DMS53 treated with DMSO at 0.1 percent for 48 hours (cell line): ENCODE measurements at regions not wholly inside any gene's neighbourhood (a gene's known extent, or its start where the extent isn't known, plus 50 kb on each side); places are given as distances from the start of the nearest gene placed in this dataset.
A peak's percentile ranks its signal among the peaks of the same experiment; 100 is the strongest.

ENCODE experiments used
- DNase-seq: peaks from one replicate; lab custom pipeline; 2025; ENCODE audit not compliant: unreplicated experiment; lab: John Stamatoyannopoulos, UW

GRCh38 chr2:172323256-172323655 is 104.1 kb upstream of the ITGA6 start:
- no peak for DNase-seq

DNA sequence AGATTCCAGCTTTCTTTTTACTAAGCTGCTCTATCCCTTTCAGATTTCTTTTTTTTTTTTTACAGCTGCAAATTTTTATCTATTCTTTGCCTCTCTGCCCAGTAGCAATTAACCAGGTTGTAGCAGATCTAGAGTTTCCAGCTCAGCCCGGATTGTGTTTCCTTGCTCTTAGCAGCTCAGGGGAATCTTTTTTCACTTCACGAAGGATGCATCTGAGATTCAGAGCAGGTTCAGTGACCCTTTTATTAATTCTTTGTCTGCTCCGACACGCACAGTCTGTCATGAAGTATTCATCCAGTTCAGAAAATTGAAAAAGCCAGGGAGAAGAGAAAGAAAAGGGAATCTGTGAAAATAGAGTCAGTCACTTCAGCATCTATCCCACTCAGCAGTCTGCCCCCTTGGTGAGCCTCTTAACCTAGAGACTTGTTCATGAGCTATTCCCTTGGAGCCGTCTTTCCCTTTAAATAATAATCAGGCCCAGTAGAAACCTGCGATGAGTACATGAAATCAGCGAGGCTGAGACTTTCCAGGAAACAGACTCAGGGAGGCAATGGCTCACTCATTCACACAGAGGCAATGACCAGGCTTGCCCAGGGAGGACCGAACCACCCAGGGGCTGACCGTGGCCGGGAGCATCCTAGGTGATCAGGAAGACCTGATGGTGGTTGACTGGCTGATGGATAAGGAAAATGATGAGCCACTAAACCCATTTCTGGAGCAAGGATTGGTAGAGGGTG is 103.4 kb upstream of the ITGA6 start:
- no peak for DNase-seq

DNA sequence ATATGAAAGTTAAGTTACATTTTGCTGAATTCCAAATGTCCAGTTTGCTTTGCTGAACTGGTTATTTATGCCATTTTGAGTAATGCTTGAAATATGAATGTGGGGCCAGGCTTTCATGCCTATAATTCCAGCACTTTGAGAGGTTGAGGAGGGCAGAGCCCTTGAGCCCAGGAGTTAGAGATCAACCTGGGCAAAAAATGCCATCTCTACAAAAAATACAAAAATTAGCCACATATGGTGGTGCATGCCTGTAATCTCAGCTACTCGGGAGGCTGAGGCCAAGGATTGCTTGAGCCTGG is 101.2 kb upstream of the ITGA6 start:
- DNase-seq: no peak

GRCh38 chr2:172328103-172328841 is 99.1 kb upstream of the ITGA6 start:
- no peak for DNase-seq

DNA sequence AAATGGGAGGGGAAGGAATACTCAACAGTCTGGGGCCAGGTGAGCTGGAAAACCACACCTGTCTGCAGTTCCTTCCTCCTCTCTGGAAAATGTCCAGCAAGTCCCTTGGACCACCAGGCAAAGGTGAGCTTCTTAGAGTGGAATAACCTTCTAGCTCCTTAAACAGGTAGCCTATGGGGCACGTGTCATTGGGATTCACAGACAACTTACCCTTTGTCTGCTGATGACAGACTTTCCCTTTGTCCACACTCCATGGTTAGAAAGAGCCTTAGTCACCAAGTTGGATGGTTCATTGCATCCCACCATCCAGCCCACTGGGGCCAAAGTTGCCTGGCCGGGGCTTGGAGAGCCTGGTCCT is 98.0 kb upstream of the ITGA6 start:
- no peak for DNase-seq

GRCh38 chr2:172329774-172330671 is 97.4 kb upstream of the ITGA6 start:
- no peak for DNase-seq

DNA sequence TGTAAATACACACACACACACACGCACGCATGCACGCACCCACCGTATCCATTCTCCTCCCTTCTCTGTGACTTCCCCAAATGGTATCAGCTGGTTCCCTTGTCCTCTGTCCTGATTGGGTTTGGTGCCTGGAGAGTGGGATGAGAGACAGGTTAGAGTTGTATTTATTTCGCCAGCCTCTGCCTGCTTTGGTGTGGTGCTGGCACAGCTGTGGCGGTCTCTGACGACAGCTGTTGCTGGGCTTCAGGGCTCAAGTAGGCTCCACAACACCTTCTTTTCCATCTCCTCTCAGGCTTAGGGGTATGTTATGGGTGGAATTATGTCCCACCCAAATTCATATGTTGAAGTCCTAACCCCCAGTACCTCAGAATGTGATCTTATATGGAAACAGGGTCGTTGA is 94.9 kb upstream of the ITGA6 start:
- DNase-seq: no peak

DNA sequence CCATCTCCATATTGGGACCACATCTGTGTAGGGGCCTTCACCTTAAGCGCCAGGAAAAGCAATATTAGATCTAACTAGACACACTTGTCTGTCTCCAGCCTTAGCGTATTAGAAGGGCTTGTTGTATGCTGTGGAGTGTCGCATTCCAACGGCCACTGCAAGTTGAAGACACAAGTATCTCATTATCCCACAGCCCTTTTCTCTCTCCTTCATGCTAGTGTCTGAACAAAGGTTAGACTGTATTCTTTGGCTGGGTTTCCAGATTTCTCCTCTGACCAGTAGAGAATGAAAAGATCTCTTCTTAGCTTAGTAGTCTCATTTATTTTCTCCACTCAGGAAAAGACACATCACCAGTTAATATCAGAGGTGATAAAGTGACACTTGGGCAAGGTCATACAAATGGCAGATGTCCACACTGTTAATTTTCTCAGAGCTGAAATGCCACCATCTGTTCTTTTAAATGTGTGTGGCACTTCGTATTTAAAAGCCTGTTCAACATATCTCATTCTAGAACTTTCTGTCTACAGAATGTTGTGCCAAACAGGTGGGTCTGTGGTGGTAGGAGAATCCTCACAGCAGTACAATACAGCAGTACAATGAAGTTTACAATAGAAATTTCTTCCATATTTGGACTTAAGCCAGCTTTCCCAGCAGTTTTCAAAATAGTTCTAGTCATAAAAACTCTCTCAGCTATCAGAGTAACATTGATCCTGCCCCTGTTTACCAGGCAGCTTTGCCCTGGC is 94.0 kb upstream of the ITGA6 start:
- DNase-seq: no peak

DNA sequence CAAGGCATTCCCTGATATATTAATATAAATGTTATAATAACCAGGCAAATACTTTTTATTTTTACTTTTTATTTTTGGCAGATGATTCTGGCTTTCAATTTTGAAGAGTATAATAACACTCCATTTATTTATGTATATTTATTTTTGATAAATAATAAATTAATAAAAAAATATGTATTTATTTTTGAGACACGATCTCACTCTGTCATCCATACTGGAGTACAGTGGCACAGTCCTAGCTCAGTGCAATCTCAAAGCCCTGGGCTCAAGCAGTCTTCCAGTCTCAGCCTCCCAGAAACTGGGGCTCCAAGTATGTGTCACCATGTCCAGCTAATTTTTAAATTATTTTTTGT is 93.4 kb upstream of the ITGA6 start:
- no peak for DNase-seq

DNA sequence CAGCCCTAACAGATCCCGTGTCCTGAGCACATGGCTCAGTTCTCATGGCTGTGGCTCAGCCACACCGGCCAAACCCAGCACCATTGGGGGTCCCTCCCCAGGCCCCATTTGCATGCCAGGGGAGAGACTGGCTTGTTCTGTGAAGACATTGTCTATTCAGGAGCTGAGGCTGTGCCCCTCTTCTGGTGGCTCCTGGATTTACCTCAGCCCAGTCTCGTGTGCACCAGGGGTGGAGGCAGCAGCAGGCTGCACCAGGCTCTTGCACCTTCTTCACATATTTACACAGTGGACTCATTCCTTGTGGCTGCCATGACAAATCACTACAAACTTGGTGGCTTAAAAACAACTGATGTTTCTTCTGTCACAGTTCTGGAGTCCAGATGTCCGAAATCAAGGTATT is 92.4 kb upstream of the ITGA6 start:
- DNase-seq: no peak

GRCh38 chr2:172335736-172336135 is 91.7 kb upstream of the ITGA6 start:
- DNase-seq: no peak

- no peak for DNase-seq
These were observed 90.7 kb upstream of the ITGA6 start for GRCh38 chr2:172336681-172337080.

GRCh38 chr2:172339371-172340010 is 87.9 kb upstream of the ITGA6 start:
- no peak for DNase-seq

DNA sequence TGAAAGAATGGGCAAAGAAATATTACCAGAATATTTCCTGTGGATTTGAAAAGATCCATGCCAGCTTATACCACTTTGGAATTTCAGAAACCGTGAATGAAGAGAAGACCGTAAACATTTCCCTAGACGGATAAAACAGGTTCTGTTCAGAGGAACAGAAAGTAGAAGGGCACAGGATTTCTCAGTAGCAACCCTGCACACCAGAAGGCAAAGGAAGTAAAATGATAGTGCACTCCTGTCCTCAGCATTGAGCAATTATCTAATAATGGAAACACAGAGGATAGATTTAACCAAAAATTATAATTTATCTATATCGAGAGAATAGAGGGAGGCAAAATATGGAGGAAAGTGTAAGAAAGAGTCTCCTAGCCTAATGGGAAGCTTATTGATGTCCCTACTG is 87.0 kb upstream of the ITGA6 start:
- no peak for DNase-seq

GRCh38 chr2:172342078-172342477 is 85.3 kb upstream of the ITGA6 start:
- DNase-seq: no peak

DNA sequence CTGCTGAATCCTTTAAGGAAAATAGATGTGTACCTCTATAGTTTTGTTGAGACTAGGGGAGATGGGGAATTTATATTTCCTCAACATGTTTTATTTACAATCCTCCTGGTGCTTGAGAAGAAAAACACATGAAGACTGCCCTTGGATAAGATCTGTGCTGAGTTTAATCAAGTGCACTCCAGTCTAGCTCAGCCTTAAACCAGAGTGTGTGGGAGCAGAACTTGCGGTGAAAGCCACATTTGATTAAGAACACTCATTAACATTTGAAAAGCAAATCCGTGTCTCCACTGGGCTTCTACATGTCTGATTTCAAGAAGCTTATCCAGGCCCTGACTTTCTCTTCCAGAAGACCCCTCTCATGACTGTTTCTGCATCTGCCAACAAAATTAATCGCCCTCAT is 84.8 kb upstream of the ITGA6 start:
- DNase-seq: no peak

- no peak for DNase-seq
These were observed 83.2 kb upstream of the ITGA6 start for GRCh38 chr2:172344159-172344558.

- no peak for DNase-seq
These were observed 81.3 kb upstream of the ITGA6 start for GRCh38 chr2:172345956-172346555.

GRCh38 chr2:172348555-172349288 is 78.7 kb upstream of the ITGA6 start:
- peak; percentile 37 for DNase-seq
